Lung (tissue), 11 donors: ENCODE measurements at regions not wholly inside any gene's neighbourhood (a gene's known extent, or its start where the extent isn't known, plus 50 kb on each side); places are given as distances from the start of the nearest gene placed in this dataset.

Source experiments
- ATAC-seq: fragments of 200-7000 bp; cut with Tn5 transposase; one replicate; pipeline ENCODE4 v1.9.1; 2020; ENCODE audit warnings: moderate number of reproducible peaks; ENCODE audit not compliant: insufficient read depth, low FRiP score
- DNase-seq, 3 donors: peaks; one replicate each; pipeline ENCODE4 v3.0.0-alpha.2; 2013 to 2017
- H3K27ac ChIP-seq, 2 donors: one replicate each; pipeline ENCODE4 v1.5.1; 2013; ENCODE audit warnings: mild to moderate bottlenecking in 2 of 2, moderate library complexity in 2 of 2, control low read depth in 1 of 2, inconsistent platforms in 1 of 2, low read depth in 1 of 2, low read length in 1 of 2
- H3K27me3 ChIP-seq, 3 donors: one replicate each; pipeline ENCODE4 v1.5.1; 2013; ENCODE audit warnings: low read length in 2 of 3; ENCODE audit not compliant: control insufficient read depth in 3 of 3, insufficient read depth in 3 of 3
- H3K36me3 ChIP-seq, 4 donors: one replicate each; pipeline ENCODE4 v1.5.1; 2013; ENCODE audit warnings: low read length in 4 of 4, mild to moderate bottlenecking in 1 of 4, moderate library complexity in 1 of 4; ENCODE audit not compliant: control insufficient read depth in 4 of 4, insufficient read depth in 4 of 4
- H3K4me1 ChIP-seq, 5 donors: one replicate each; pipeline ENCODE4 v1.5.1; 2013; ENCODE audit warnings: low read length in 5 of 5, mild to moderate bottlenecking in 2 of 5, moderate library complexity in 1 of 5; ENCODE audit not compliant: control insufficient read depth in 5 of 5, insufficient read depth in 5 of 5
- H3K4me3 ChIP-seq: one replicate; pipeline ENCODE4 v1.5.1; 2013; ENCODE audit warnings: mild to moderate bottlenecking, control low read depth, moderate library complexity
- H3K9ac ChIP-seq, 2 donors: one replicate each; pipeline ENCODE4 v1.5.1; 2013; ENCODE audit warnings: low read length in 2 of 2, control low read depth in 1 of 2; ENCODE audit not compliant: insufficient read depth in 1 of 2
- H3K9me3 ChIP-seq, 4 donors: one replicate each; pipeline ENCODE4 v1.5.1; 2013; ENCODE audit warnings: low read length in 3 of 4, mild to moderate bottlenecking in 1 of 4, moderate library complexity in 1 of 4; ENCODE audit not compliant: control insufficient read depth in 4 of 4, insufficient read depth in 3 of 4
- WGBS, 2 donors: extraction: QIAGEN DNeasy Blood & Tissue Kit; methylation state at CpG; one replicate each; pipeline ENCODE4 v1.1.7; 2013; 5-methylcytosine and 5-hydroxymethylcytosine counted together
- TF ChIP-seq, protein P1 (sequence below): IDR thresholded peaks from 2 replicates; pipeline ENCODE4 v1.5.1; 2012; ENCODE audit warnings: mild to moderate bottlenecking; ENCODE audit errors: control extremely low read depth, extremely low read depth
- donor health status: control.
- donor health status: control.
- donor health status: Bipolar disorder and iron deficiency.
- donor health status: healthy.
- donor health status: DM: yes; HTN: yes; CAD: no.

- ATAC-seq, result no peak
- DNase-seq, result no peak
- H3K9ac ChIP-seq, result no peak overlapping the region
- 52 to 61% methylated on average over 4 of the region's 4 CpGs for WGBS, 2 donors
- no peak overlapping the region for H3K27ac ChIP-seq
- TF ChIP-seq, protein P1, sequence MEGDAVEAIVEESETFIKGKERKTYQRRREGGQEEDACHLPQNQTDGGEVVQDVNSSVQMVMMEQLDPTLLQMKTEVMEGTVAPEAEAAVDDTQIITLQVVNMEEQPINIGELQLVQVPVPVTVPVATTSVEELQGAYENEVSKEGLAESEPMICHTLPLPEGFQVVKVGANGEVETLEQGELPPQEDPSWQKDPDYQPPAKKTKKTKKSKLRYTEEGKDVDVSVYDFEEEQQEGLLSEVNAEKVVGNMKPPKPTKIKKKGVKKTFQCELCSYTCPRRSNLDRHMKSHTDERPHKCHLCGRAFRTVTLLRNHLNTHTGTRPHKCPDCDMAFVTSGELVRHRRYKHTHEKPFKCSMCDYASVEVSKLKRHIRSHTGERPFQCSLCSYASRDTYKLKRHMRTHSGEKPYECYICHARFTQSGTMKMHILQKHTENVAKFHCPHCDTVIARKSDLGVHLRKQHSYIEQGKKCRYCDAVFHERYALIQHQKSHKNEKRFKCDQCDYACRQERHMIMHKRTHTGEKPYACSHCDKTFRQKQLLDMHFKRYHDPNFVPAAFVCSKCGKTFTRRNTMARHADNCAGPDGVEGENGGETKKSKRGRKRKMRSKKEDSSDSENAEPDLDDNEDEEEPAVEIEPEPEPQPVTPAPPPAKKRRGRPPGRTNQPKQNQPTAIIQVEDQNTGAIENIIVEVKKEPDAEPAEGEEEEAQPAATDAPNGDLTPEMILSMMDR, result no peak
- H3K27me3 ChIP-seq, result no peaks in the 10 kb centered on the region
- H3K36me3 ChIP-seq, result no peaks in the 10 kb centered on the region
- H3K4me3 ChIP-seq, result no peak overlapping the region
- peaks cover 0 to 5% (median 2%) of the 10 kb centered on the region in 5 donors for H3K4me1 ChIP-seq
- peaks cover 0 to 2% (median under 1%) of the 10 kb centered on the region in 4 donors for H3K9me3 ChIP-seq
These were observed 134.4 kb upstream of the COL21A1 start for GRCh38 chr6:56381801-56382251.

DNA sequence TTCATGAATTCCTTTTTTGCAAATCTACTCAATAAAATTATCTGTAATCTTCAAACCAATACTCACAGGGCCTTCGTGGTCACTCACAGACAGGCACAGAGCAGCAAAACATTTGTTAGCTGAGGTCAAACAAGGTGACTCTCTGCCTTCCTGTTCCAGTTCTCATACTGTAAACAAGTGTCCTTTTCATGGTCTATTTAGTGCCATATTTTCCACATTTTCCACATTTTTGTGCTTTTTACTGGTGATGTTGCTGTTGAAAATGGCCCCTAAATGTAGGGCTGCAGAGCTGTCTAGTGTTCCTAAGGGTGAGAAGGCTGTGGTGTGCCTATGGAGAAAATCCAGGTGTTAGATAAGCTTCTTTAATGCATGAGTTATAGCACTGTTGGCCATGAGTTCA, 133.1 kb upstream of the COL21A1 start:
- Histone ChIP-seq H3K4me1 (peaks cover 0 to 8% (median 4%) of the 10 kb centered on the region in 5 donors), H3K27me3 (no peaks in the 10 kb centered on the region), H3K9me3 (peaks cover 0 to 2% (median under 1%) of the 10 kb centered on the region in 4 donors), H3K27ac (no peak overlapping the region), H3K9ac (no peak overlapping the region), H3K4me3 (no peak overlapping the region), H3K36me3 (no peaks in the 10 kb centered on the region)
- TF ChIP-seq, protein P1, result no peak
- 51 to 69% methylated on average over 1 of the region's 1 CpG for WGBS, 2 donors
- ATAC-seq, result no peak
- no peak for DNase-seq

- Histone ChIP-seq H3K36me3 (no peaks in the 10 kb centered on the region), H3K9ac (no peak overlapping the region), H3K27ac (no peak overlapping the region), H3K9me3 (peaks cover 0 to 4% (median 1%) of the 10 kb centered on the region in 4 donors), H3K4me1 (peaks cover 3 to 17% (median 8%) of the 10 kb centered on the region in 5 donors), H3K4me3 (no peak overlapping the region), H3K27me3 (no peaks in the 10 kb centered on the region)
- WGBS, 2 donors, result 87 to 94% methylated on average over 7 of the region's 7 CpGs
- ATAC-seq (no peak), DNase-seq (no peak)
- TF ChIP-seq, protein P1, result no peak
These were observed 131.7 kb upstream of the COL21A1 start for GRCh38 chr6:56378966-56379585.
